PC-9 (cell line): ENCODE measurements at regions not wholly inside any gene's neighbourhood (a gene's known extent, or its start where the extent isn't known, plus 50 kb on each side); places are given as distances from the start of the nearest gene placed in this dataset.

Source experiments
- BruUV-seq: library from RNA; stranded (reverse); fragments of 400-500 nt; replicated peaks from 2 replicates; lab custom pipeline; 2021; lab: Mats Ljungman, UMichigan
- CTCF ChIA-PET: fragments of 300-600 bp; sonication (Branson Sonifier 250); formaldehyde crosslinking; loops from one replicate; lab custom pipeline; 2022; ENCODE audit warnings: antibody characterized with exemption; lab: Charles Lee
- POLR2A ChIA-PET: fragments of 300-600 bp; sonication (Branson Sonifier 250); formaldehyde crosslinking; loops from one replicate; lab custom pipeline; 2022; ENCODE audit warnings: antibody characterized with exemption; ENCODE audit not compliant: unreplicated experiment; lab: Charles Lee
- DNase-seq, 2 experiments: peaks; one replicate each; pipeline versions ENCODE4 v3.0.0 to v3.0.0-alpha.2; 2015 to 2022; ENCODE audit warnings: mixed read lengths in 1 of 2
- H2AFZ ChIP-seq: fragments of 200-600 bp; sonication (generic); 2 replicates; pipeline ENCODE4 v1.8.1; 2017; ENCODE audit warnings: antibody characterized with exemption
- H3F3A ChIP-seq: fragments of 200-600 bp; sonication (generic); 2 replicates; pipeline ENCODE4 v1.8.1; 2017; ENCODE audit warnings: antibody characterized with exemption, mild to moderate bottlenecking, low read depth; ENCODE audit not compliant: insufficient read depth
- H3K27ac ChIP-seq: fragments of 200-600 bp; sonication (generic); 2 replicates; pipeline ENCODE4 v1.6.1; 2016; ENCODE audit warnings: mixed run types
- H3K27me3 ChIP-seq: fragments of 200-600 bp; sonication (generic); 2 replicates; pipeline ENCODE4 v1.6.1; 2016; ENCODE audit warnings: low read depth, mixed run types; ENCODE audit not compliant: insufficient read depth
- H3K36me3 ChIP-seq: fragments of 200-600 bp; sonication (generic); 2 replicates; pipeline ENCODE4 v1.6.1; 2016; ENCODE audit warnings: low read depth, mixed run types
- H3K4me1 ChIP-seq: fragments of 200-600 bp; sonication (generic); replicated peaks from 2 replicates; pipeline ENCODE4 v1.6.1; 2016; ENCODE audit warnings: mixed run types; ENCODE audit not compliant: insufficient read depth
- H3K4me2 ChIP-seq: fragments of 200-600 bp; sonication (generic); 2 replicates; pipeline ENCODE4 v1.6.1; 2017; ENCODE audit warnings: mixed run types
- H3K4me3 ChIP-seq: fragments of 200-600 bp; sonication (generic); 2 replicates; pipeline ENCODE4 v1.6.1; 2016; ENCODE audit warnings: mixed run types
- H3K79me2 ChIP-seq: fragments of 200-600 bp; sonication (generic); 2 replicates; pipeline ENCODE4 v1.6.1; 2017; ENCODE audit warnings: low read depth, mixed run types
- H3K9me2 ChIP-seq: fragments of 200-600 bp; sonication (generic); 2 replicates; pipeline ENCODE4 v1.8.1; 2017; ENCODE audit warnings: mild to moderate bottlenecking; ENCODE audit not compliant: insufficient read depth
- H3K9me3 ChIP-seq: fragments of 200-600 bp; sonication (generic); 2 replicates; pipeline ENCODE4 v1.8.1; 2016; ENCODE audit warnings: low read depth; ENCODE audit not compliant: insufficient read depth
- H4K20me1 ChIP-seq: fragments of 200-600 bp; sonication (generic); 2 replicates; pipeline ENCODE4 v1.8.1; 2017; ENCODE audit not compliant: insufficient read depth
- EZH2 ChIP-seq: fragments of 200-600 bp; sonication (generic); IDR thresholded peaks from 2 replicates; pipeline ENCODE4 v1.8.0; 2017; ENCODE audit warnings: antibody characterized with exemption, low read depth
- intact Hi-C: fragments of 100-400 bp; cut with micrococcal nuclease; formaldehyde crosslinking; loops from one replicate; pipeline ENCODE4 v1.10.0; 2022; ENCODE audit not compliant: unreplicated experiment
- TF ChIP-seq, protein P1 (sequence below): fragments of 200-600 bp; sonication (generic); conservative IDR thresholded peaks from 2 replicates; pipeline ENCODE4 v1.6.1; 2017; ENCODE audit warnings: mixed run types, antibody characterized with exemption, mild to moderate bottlenecking, moderate library complexity

DNA sequence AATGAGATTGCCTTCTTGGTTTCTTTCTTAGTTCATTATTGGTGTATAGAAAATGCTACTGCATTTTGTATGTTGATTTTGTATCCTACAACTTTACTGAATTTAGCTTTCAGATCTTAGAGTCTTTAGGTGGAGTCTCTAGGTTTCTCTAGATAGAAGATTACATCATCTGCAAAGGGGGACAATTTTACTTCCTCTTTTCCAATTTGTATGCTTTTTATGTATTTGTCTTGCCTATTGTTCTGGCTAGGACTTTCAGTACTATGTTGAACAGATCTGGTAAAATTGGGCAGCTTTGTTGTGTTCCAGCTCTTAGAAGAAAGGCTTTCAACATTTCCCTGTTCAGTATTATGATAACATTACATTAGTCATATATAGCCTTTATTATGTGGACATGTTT is 101.0 kb upstream of the SPRY2 start:
- intact Hi-C loops: no loop called here
- no peaks in the 10 kb centered on the region for H3F3A ChIP-seq
- no peak for DNase-seq
- H3K4me1 ChIP-seq: no peaks in the 10 kb centered on the region
- POLR2A ChIA-PET: no interaction called here
- H3K27ac ChIP-seq: no peak overlapping the region
- no peaks in the 10 kb centered on the region for H3K79me2 ChIP-seq
- no peaks in the 10 kb centered on the region for H3K27me3 ChIP-seq
- no peak overlapping the region for H2AFZ ChIP-seq
- H4K20me1 ChIP-seq: no peaks in the 10 kb centered on the region
- BruUV-seq: no TSS peak
- H3K4me3 ChIP-seq: no peak overlapping the region
- no peaks in the 10 kb centered on the region for H3K9me3 ChIP-seq
- no peaks in the 10 kb centered on the region for H3K36me3 ChIP-seq
- TF ChIP-seq, protein P1, sequence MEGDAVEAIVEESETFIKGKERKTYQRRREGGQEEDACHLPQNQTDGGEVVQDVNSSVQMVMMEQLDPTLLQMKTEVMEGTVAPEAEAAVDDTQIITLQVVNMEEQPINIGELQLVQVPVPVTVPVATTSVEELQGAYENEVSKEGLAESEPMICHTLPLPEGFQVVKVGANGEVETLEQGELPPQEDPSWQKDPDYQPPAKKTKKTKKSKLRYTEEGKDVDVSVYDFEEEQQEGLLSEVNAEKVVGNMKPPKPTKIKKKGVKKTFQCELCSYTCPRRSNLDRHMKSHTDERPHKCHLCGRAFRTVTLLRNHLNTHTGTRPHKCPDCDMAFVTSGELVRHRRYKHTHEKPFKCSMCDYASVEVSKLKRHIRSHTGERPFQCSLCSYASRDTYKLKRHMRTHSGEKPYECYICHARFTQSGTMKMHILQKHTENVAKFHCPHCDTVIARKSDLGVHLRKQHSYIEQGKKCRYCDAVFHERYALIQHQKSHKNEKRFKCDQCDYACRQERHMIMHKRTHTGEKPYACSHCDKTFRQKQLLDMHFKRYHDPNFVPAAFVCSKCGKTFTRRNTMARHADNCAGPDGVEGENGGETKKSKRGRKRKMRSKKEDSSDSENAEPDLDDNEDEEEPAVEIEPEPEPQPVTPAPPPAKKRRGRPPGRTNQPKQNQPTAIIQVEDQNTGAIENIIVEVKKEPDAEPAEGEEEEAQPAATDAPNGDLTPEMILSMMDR: no peak
- TF ChIP-seq EZH2: no peak
- no peaks in the 10 kb centered on the region for H3K9me2 ChIP-seq
- no peak overlapping the region for H3K4me2 ChIP-seq
- CTCF ChIA-PET: no interaction called here

DNA sequence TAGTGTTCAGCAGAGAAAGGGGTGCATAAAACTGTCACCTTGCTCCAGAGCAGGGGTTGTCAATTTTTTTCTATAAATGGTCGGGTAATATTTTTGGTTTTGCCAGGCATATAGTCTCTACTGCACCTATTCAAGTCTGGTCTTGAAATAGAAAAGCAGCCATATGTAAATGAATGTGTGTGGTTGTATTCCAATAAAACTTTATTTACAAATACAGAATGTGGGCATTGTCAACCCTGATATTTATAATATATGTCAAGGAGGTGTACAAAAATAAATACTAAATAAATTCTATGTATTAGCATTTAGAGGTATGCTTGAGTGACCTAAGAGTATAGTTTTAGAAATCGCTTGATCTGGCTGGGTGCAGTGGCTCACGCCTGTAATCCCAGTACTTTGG is 97.6 kb upstream of the SPRY2 start:
- Histone ChIP-seq H4K20me1 (no peaks in the 10 kb centered on the region), H3K79me2 (no peaks in the 10 kb centered on the region), H3K36me3 (no peaks in the 10 kb centered on the region), H3F3A (no peaks in the 10 kb centered on the region), H3K27me3 (no peaks in the 10 kb centered on the region), H3K4me3 (no peak overlapping the region), H2AFZ (no peak overlapping the region), H3K9me2 (no peaks in the 10 kb centered on the region), H3K4me1 (no peaks in the 10 kb centered on the region), H3K4me2 (no peak overlapping the region), H3K9me3 (no peaks in the 10 kb centered on the region), H3K27ac (no peak overlapping the region)
- intact Hi-C loops: no loop called here
- no TSS peak for BruUV-seq
- POLR2A ChIA-PET: no interaction called here
- no peak for TF ChIP-seq EZH2
- TF ChIP-seq, protein P1: no peak
- DNase-seq: no peak
- CTCF ChIA-PET: no interaction called here

DNA sequence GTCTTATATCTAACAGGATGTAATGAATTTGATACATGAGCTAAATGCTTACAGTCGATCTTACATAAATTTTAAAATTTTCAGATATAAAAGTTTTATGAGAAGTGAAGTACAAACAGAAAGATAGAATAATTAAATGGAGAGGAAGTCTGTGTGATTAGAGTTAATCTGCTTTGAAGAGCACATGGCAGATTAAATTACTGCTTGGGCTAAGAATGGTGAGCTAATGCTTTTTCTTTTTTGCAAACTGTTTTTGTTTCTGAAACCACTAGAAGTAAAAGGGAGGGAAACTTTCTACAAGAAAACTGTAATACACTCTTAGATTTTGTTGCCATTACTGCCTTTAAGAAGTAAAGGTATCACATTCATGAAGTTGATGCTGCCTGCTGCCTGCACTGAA is 96.3 kb upstream of the SPRY2 start:
- H3K27ac ChIP-seq: no peak overlapping the region
- H3K27me3 ChIP-seq: no peaks in the 10 kb centered on the region
- BruUV-seq: no TSS peak
- H3K9me3 ChIP-seq: no peaks in the 10 kb centered on the region
- H3K79me2 ChIP-seq: no peaks in the 10 kb centered on the region
- no peak overlapping the region for H2AFZ ChIP-seq
- H3K9me2 ChIP-seq: no peaks in the 10 kb centered on the region
- CTCF ChIA-PET: interaction anchor here (0.6 kb wide), 1 partner anchor 19 kb away, joined by 15 read pairs; no protein-coding TSS in a partner anchor
- DNase-seq: no peak
- intact Hi-C loops: no loop called here
- no peak for TF ChIP-seq EZH2
- TF ChIP-seq, protein P1: no peak
- no peaks in the 10 kb centered on the region for H4K20me1 ChIP-seq
- H3F3A ChIP-seq: no peaks in the 10 kb centered on the region
- H3K4me3 ChIP-seq: no peak overlapping the region
- no peaks in the 10 kb centered on the region for H3K4me1 ChIP-seq
- POLR2A ChIA-PET: no interaction called here
- no peaks in the 10 kb centered on the region for H3K36me3 ChIP-seq
- H3K4me2 ChIP-seq: no peak overlapping the region
